Adrenal gland (tissue), 5 donors: ENCODE measurements at regions not wholly inside any gene's neighbourhood (a gene's known extent, or its start where the extent isn't known, plus 50 kb on each side); places are given as distances from the start of the nearest gene placed in this dataset.

Experiments used
- POLR2A ChIP-seq, 2 donors: fragments of 450-650 bp; IDR thresholded peaks; one replicate each; pipeline ENCODE4 v1.6.1; 2017; ENCODE audit warnings: antibody characterized with exemption in 2 of 2, mild to moderate bottlenecking in 2 of 2, moderate library complexity in 1 of 2
- TF ChIP-seq, protein P1 (sequence below), 6 experiments: fragments of 450-650 bp in 4 of 6; fragments of 200-600 bp in 2 of 6; sonication (generic) in 1 of 6; IDR thresholded peaks; 1 replicate in 5 of 6; 2 replicates in 1 of 6; pipeline versions ENCODE4 v1.5.1 to v1.8.0; 2016 to 2021; ENCODE audit warnings: antibody characterized with exemption in 6 of 6, mild to moderate bottlenecking in 2 of 6, moderate library complexity in 1 of 6
- donor health status: DM: no; HTN: no; CAD: no.

GRCh38 chr7:50856231-50856630 lies 73.5 kb upstream of the GRB10 start:
- TF ChIP-seq, protein P1, sequence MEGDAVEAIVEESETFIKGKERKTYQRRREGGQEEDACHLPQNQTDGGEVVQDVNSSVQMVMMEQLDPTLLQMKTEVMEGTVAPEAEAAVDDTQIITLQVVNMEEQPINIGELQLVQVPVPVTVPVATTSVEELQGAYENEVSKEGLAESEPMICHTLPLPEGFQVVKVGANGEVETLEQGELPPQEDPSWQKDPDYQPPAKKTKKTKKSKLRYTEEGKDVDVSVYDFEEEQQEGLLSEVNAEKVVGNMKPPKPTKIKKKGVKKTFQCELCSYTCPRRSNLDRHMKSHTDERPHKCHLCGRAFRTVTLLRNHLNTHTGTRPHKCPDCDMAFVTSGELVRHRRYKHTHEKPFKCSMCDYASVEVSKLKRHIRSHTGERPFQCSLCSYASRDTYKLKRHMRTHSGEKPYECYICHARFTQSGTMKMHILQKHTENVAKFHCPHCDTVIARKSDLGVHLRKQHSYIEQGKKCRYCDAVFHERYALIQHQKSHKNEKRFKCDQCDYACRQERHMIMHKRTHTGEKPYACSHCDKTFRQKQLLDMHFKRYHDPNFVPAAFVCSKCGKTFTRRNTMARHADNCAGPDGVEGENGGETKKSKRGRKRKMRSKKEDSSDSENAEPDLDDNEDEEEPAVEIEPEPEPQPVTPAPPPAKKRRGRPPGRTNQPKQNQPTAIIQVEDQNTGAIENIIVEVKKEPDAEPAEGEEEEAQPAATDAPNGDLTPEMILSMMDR (IDR thresholded peaks at IDR 0.05) = no peak
- TF ChIP-seq POLR2A (IDR thresholded peaks at IDR 0.05) = no peak
